Body of pancreas (tissue), 4 donors: ENCODE measurements at regions not wholly inside any gene's neighbourhood (a gene's known extent, or its start where the extent isn't known, plus 50 kb on each side); places are given as distances from the start of the nearest gene placed in this dataset.

Experiments used
- ATAC-seq: fragments of 150-250 bp; one replicate; pipeline ENCODE4 v1.9.1; 2016
- DNase-seq, 4 donors: peaks; one replicate each; pipeline ENCODE4 v3.0.0-alpha.2; 2019
- H3K27ac ChIP-seq, 4 donors: fragments of 200-600 bp; sonication (generic); 1 replicate in 3 of 4; 2 replicates in 1 of 4; pipeline versions ENCODE4 v1.5.1 to v1.6.1; 2016 to 2019; ENCODE audit warnings: mild to moderate bottlenecking in 1 of 4, mixed read lengths in 1 of 4, moderate library complexity in 1 of 4
- H3K27me3 ChIP-seq, 2 donors: fragments of 200-600 bp; sonication (generic); one replicate each; pipeline ENCODE4 v1.6.0; 2016; ENCODE audit warnings: mild to moderate bottlenecking in 1 of 2
- H3K36me3 ChIP-seq, 2 donors: fragments of 200-600 bp; sonication (generic); replicated peaks in 1 of 2; 2 replicates each; pipeline ENCODE4 v1.5.1; 2016; ENCODE audit warnings: low read depth in 2 of 2; ENCODE audit not compliant: insufficient read depth in 1 of 2
- H3K4me1 ChIP-seq: fragments of 200-600 bp; sonication (generic); one replicate; pipeline ENCODE4 v1.6.0; 2016
- H3K4me3 ChIP-seq, 2 donors: fragments of 200-600 bp; sonication (generic); 1 replicate in 1 of 2; 2 replicates in 1 of 2; pipeline ENCODE4 v1.5.1; 2016 to 2019
- H3K9me3 ChIP-seq, 3 donors: fragments of 200-600 bp; sonication (generic); 1 replicate in 2 of 3; 2 replicates in 1 of 3; pipeline ENCODE4 v1.5.1; 2016
- CTCF ChIP-seq, 7 experiments: fragments of 450-650 bp in 4 of 7; fragments of 200-600 bp in 3 of 7; sonication (generic) in 3 of 7; IDR thresholded peaks; one replicate each; pipeline ENCODE4 v1.5.1; 2016 to 2019; ENCODE audit warnings: antibody characterized with exemption in 7 of 7
- POLR2A ChIP-seq, 3 donors: fragments of 450-650 bp; IDR thresholded peaks; one replicate each; pipeline ENCODE4 v1.6.1; 2016; ENCODE audit warnings: antibody characterized with exemption in 3 of 3, mild to moderate bottlenecking in 2 of 3
- WGBS, 2 donors: methylation state at CpG; one replicate each; pipeline ENCODE4 v1.1.5; 2017; 5-methylcytosine and 5-hydroxymethylcytosine counted together
- intact Hi-C: fragments of 100-400 bp; cut with DNase I; formaldehyde crosslinking; loops from one replicate; pipeline ENCODE4 v1.15.1; 2023

- Histone ChIP-seq H3K27me3 (no peaks in the 10 kb centered on the region), H3K27ac (no peak overlapping the region), H3K9me3 (no peaks in the 10 kb centered on the region), H3K4me3 (no peak overlapping the region), H3K36me3 (no peaks in the 10 kb centered on the region), H3K4me1 (no peaks in the 10 kb centered on the region)
- intact Hi-C loops = no loop called here
- no peak for ATAC-seq
- DNase-seq = no peak
- no peak for TF ChIP-seq CTCF (IDR thresholded peaks at IDR 0.05)
- TF ChIP-seq POLR2A (IDR thresholded peaks at IDR 0.05) = no peak
- 74 to 76% methylated on average over 4 of the region's 4 CpGs for WGBS, 2 donors
Measured at GRCh38 chr12:87847147-87847546, 182.1 kb downstream of the C12orf50 start.

DNA sequence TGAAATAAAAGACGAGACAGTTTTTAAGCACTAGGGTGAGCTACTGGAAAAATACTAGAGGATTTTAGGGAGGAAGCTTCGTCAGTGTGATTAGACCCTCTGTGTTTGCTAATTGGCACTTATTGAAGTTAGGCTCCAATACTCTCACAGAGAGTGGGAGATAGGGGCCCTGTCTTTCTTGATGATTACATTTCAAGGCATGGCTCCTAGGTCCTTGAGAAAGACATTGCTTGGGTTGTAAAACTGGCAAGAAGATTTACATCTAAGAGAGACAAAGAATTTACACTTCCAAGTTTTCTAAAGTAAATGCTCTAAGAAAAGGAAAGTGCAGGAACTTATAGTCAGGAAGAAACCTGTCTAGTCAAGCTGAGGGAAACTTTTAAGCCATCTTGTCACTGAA is 183.2 kb downstream of the C12orf50 start:
- Histone ChIP-seq H3K27me3 (no peaks in the 10 kb centered on the region), H3K9me3 (no peaks in the 10 kb centered on the region), H3K4me1 (no peaks in the 10 kb centered on the region), H3K36me3 (no peaks in the 10 kb centered on the region), H3K4me3 (no peak overlapping the region), H3K27ac (no peak overlapping the region)
- WGBS, 2 donors = 23 to 74% methylated on average over 2 of the region's 2 CpGs
- TF ChIP-seq POLR2A (IDR thresholded peaks at IDR 0.05) = no peak
- TF ChIP-seq CTCF (IDR thresholded peaks at IDR 0.05) = no peak
- intact Hi-C loops = no loop called here
- ATAC-seq (no peak), DNase-seq (no peak)

GRCh38 chr12:87841935-87842334 is 187.3 kb downstream of the C12orf50 start:
- no peak overlapping the region for H3K4me3 ChIP-seq
- H3K27ac ChIP-seq = no peak overlapping the region
- H3K4me1 ChIP-seq = no peaks in the 10 kb centered on the region
- intact Hi-C loops = no loop called here
- no peak for DNase-seq
- no peaks in the 10 kb centered on the region for H3K36me3 ChIP-seq
- TF ChIP-seq POLR2A (IDR thresholded peaks at IDR 0.05) = no peak
- no peak for TF ChIP-seq CTCF (IDR thresholded peaks at IDR 0.05)
- H3K27me3 ChIP-seq = no peaks in the 10 kb centered on the region
- no peaks in the 10 kb centered on the region for H3K9me3 ChIP-seq
- no peak for ATAC-seq

DNA sequence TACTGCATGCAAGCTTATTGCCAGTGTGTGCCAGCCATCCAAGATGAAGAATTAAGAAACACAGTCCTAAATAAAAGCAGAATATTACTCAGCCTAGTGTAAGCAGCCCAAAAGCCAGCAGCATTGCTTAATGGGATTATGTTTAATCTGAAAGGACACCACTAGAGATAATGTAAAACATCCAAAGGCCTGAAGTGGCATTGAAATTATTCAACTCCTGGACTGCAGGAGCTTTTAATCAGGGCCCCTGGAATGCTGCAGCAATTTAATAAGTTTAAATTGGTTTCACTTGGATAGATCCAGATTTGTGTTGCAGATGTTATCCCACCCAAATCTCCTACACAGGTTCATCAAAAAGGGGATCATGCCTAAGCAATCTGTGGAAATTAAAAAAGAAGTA is 193.0 kb downstream of the C12orf50 start:
- H3K36me3 ChIP-seq = no peaks in the 10 kb centered on the region

More for the DNA sequence above, 193.0 kb downstream of the C12orf50 start:
- H3K27me3 ChIP-seq = no peaks in the 10 kb centered on the region
- ATAC-seq = no peak
- TF ChIP-seq CTCF (IDR thresholded peaks at IDR 0.05) = no peak
- no peak for TF ChIP-seq POLR2A (IDR thresholded peaks at IDR 0.05)
- no peak overlapping the region for H3K27ac ChIP-seq
- H3K9me3 ChIP-seq = no peaks in the 10 kb centered on the region
- H3K4me1 ChIP-seq = no peaks in the 10 kb centered on the region
- H3K4me3 ChIP-seq = no peak overlapping the region
- intact Hi-C loops = no loop called here
- DNase-seq = no peak
